OCI-LY3 (cell line): ENCODE measurements at regions not wholly inside any gene's neighbourhood (a gene's known extent, or its start where the extent isn't known, plus 50 kb on each side); places are given as distances from the start of the nearest gene placed in this dataset.

Source experiments
- EZH2phosphoT487 ChIP-seq: fragments of 200-600 bp; shearing (Covaris generic); IDR thresholded peaks from 2 replicates; pipeline ENCODE4 v1.6.1; 2018; ENCODE audit warnings: antibody characterized with exemption, mixed run types, low read depth
- TF ChIP-seq, protein P1 (sequence below): fragments of 200-600, 300-600 bp; sonication (generic); IDR thresholded peaks from 2 replicates; pipeline ENCODE4 v1.5.1; 2014; ENCODE audit warnings: antibody characterized with exemption, low read length, low read depth

DNA sequence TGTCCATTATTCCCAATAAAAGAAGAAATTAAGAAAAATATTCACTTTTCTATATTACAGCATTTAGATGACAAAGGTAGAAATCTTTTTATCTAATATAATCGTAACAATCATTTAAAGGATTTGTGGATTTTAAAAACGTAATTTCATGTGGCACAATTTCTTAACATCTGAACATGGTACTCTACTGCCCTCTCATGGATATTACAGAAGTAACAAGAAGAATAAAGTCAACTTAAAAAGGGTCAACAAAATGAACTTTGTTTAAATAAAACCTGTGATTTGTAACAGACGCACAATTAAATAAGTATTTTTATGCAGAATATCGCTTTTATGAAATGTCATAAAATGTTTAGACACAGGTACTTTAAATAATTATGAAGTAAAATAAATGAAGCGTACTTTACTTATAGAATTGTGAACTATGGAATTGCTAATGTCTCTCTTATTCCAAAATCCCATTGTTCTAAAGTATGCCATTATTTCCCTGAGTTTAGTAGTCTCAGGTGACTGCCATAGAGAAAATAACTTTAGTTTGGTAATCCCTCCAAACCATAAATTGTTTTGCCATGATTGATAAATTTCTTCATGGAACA is 366.8 kb upstream of the ZNF385D start:
- TF ChIP-seq, protein P1, sequence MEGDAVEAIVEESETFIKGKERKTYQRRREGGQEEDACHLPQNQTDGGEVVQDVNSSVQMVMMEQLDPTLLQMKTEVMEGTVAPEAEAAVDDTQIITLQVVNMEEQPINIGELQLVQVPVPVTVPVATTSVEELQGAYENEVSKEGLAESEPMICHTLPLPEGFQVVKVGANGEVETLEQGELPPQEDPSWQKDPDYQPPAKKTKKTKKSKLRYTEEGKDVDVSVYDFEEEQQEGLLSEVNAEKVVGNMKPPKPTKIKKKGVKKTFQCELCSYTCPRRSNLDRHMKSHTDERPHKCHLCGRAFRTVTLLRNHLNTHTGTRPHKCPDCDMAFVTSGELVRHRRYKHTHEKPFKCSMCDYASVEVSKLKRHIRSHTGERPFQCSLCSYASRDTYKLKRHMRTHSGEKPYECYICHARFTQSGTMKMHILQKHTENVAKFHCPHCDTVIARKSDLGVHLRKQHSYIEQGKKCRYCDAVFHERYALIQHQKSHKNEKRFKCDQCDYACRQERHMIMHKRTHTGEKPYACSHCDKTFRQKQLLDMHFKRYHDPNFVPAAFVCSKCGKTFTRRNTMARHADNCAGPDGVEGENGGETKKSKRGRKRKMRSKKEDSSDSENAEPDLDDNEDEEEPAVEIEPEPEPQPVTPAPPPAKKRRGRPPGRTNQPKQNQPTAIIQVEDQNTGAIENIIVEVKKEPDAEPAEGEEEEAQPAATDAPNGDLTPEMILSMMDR, result peak; percentile 86
- no peak for TF ChIP-seq EZH2phosphoT487
